Renal cortical epithelial cell (primary cell): ENCODE measurements at regions not wholly inside any gene's neighbourhood (a gene's known extent, or its start where the extent isn't known, plus 50 kb on each side); places are given as distances from the start of the nearest gene placed in this dataset.

ENCODE experiments used
- DNase-seq: peaks from one replicate; pipeline ENCODE4 v3.0.0-alpha.2; 2011; ENCODE audit warnings: low read depth

GRCh38 chr17:68660302-68660701 lies 59.1 kb upstream of the FAM20A start:
- no peak for DNase-seq

- no peak for DNase-seq
These were observed 58.0 kb upstream of the FAM20A start for GRCh38 chr17:68658999-68659780.

GRCh38 chr17:68657576-68657975 lies 56.4 kb upstream of the FAM20A start:
- DNase-seq, result no peak

- DNase-seq, result no peak
These were observed 56.0 kb upstream of the FAM20A start for GRCh38 chr17:68657166-68657565.

- DNase-seq, result no peak
These were observed 55.5 kb upstream of the FAM20A start for GRCh38 chr17:68656666-68657065.
